Neural crest cell (in vitro differentiated cells): ENCODE measurements at regions not wholly inside any gene's neighbourhood (a gene's known extent, or its start where the extent isn't known, plus 50 kb on each side); places are given as distances from the start of the nearest gene placed in this dataset.
A peak's percentile ranks its signal among the peaks of the same experiment; 100 is the strongest.

Experiments used
- DNase-seq: peaks from one replicate; pipeline ENCODE4 v3.0.0; 2021; ENCODE audit warnings: low read depth, mixed read lengths, low spot score
- H3K27ac Mint-ChIP-seq: one replicate; pipeline ENCODE4 v1.8.0; 2021; ENCODE audit warnings: mild to moderate bottlenecking, mixed read lengths; ENCODE audit not compliant: unreplicated experiment
- H3K27me3 Mint-ChIP-seq: 2 replicates; pipeline ENCODE4 v1.8.0; 2021; ENCODE audit warnings: low read depth, mild to moderate bottlenecking, mixed read lengths
- H3K36me3 Mint-ChIP-seq: 2 replicates; pipeline ENCODE4 v1.8.0; 2021; ENCODE audit warnings: low read depth, mild to moderate bottlenecking, mixed read lengths
- H3K4me1 Mint-ChIP-seq: 2 replicates; pipeline ENCODE4 v1.8.0; 2021; ENCODE audit warnings: mixed read lengths
- H3K4me3 Mint-ChIP-seq: one replicate; pipeline ENCODE4 v1.8.0; 2021; ENCODE audit warnings: mild to moderate bottlenecking, mixed read lengths
- H3K9me3 Mint-ChIP-seq: 2 replicates; pipeline ENCODE4 v1.8.0; 2021; ENCODE audit warnings: mixed read lengths
- TF ChIP-seq, protein P1 (sequence below): fragments of 200-600 bp; sonication (generic); conservative IDR thresholded peaks from 2 replicates; pipeline ENCODE4 v1.5.0; 2021; ENCODE audit warnings: antibody characterized with exemption, mild to moderate bottlenecking

GRCh38 chr15:96514607-96515285 is 184.2 kb downstream of the NR2F2 start:
- peaks cover 14% of the 10 kb centered on the region for H3K36me3 Mint-ChIP-seq
- H3K27ac Mint-ChIP-seq: no peak overlapping the region
- no peaks in the 10 kb centered on the region for H3K27me3 Mint-ChIP-seq
- DNase-seq: no peak
- H3K9me3 Mint-ChIP-seq: peaks cover 7% of the 10 kb centered on the region
- no peak overlapping the region for H3K4me3 Mint-ChIP-seq
- TF ChIP-seq, protein P1, sequence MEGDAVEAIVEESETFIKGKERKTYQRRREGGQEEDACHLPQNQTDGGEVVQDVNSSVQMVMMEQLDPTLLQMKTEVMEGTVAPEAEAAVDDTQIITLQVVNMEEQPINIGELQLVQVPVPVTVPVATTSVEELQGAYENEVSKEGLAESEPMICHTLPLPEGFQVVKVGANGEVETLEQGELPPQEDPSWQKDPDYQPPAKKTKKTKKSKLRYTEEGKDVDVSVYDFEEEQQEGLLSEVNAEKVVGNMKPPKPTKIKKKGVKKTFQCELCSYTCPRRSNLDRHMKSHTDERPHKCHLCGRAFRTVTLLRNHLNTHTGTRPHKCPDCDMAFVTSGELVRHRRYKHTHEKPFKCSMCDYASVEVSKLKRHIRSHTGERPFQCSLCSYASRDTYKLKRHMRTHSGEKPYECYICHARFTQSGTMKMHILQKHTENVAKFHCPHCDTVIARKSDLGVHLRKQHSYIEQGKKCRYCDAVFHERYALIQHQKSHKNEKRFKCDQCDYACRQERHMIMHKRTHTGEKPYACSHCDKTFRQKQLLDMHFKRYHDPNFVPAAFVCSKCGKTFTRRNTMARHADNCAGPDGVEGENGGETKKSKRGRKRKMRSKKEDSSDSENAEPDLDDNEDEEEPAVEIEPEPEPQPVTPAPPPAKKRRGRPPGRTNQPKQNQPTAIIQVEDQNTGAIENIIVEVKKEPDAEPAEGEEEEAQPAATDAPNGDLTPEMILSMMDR: no peak
- no peaks in the 10 kb centered on the region for H3K4me1 Mint-ChIP-seq

DNA sequence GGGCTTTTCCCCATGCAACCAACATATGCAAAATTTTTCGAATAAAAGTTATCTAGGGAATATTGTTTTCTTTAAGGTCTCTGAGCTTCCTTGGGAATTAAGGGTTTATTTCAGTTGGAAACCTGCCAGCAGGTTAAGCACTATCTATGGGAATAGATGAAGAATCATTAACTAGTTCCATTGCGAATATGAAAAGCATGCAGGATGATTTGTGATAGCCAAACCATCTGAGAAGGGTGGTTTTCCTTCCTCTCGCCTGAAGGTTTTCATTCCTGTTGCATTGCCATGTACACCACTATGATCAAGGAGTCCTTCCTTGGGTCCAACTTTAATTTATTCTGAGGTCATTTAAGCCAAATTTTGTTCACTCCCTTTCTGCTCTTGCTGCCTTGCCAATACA is 184.9 kb downstream of the NR2F2 start:
- no peak for DNase-seq
- no peaks in the 10 kb centered on the region for H3K4me1 Mint-ChIP-seq
- H3K27me3 Mint-ChIP-seq: no peaks in the 10 kb centered on the region
- H3K27ac Mint-ChIP-seq: no peak overlapping the region
- H3K36me3 Mint-ChIP-seq: peaks cover 15% of the 10 kb centered on the region
- no peak overlapping the region for H3K4me3 Mint-ChIP-seq
- H3K9me3 Mint-ChIP-seq: peaks cover 9% of the 10 kb centered on the region
- TF ChIP-seq, protein P1: no peak

DNA sequence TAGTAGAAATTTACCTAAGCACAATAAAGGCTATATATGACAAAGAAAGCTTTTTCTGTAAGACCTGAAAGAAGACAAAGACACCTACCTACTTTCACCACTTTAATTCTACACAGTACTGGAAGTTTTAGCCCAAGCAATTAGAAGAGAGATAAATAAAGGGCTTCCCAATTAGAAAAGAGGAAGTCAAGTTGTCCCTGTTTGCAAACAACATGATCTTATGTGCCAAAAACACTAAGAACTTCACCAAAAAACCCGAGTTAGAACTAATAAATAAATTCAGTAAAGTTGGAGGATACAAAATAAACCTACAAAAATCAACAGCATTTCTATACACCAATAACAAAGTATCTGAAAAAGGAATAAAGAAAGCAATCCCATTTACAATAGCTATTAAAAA is 190.9 kb downstream of the NR2F2 start:
- Mint-ChIP-seq H3K27me3 (no peaks in the 10 kb centered on the region), H3K4me3 (no peak overlapping the region), H3K27ac (no peak overlapping the region), H3K4me1 (no peaks in the 10 kb centered on the region), H3K36me3 (peaks cover 24% of the 10 kb centered on the region), H3K9me3 (peaks cover 14% of the 10 kb centered on the region)
- TF ChIP-seq, protein P1: no peak
- DNase-seq: no peak

DNA sequence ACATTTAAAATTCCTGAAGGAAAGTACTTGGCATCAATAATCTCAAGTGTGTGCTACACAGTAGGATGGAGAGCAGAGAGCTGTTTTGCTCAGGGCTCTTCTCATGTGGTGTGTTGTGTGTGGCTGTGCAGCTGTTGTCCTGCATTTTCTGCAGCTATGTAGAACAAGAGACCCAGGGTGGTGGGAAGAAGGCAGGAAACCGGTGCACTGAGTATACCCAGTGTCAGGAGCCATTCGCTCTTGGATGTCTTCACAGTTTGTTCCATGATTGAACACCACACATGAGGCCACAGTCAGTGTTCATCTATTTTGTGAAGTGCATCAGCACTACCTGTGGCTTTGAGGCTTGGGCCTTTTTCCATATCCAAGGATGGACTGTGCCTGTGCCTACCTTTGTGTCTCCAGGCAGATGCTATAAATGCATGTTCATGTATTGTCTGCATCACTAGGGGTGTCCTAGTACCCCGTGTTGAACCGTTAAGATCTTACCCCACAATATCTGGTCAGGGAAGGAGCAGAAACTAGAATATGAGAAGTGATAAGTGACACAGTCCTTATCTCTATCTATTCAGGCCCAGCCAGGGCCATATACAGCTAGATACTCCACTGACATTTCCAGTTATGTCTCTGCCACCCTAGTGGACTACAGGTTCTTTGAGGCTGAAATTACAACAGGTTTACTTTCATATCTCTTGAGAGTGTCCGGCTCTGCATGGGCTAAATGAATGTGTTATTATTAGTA is 194.3 kb downstream of the NR2F2 start:
- Mint-ChIP-seq H3K27ac (no peak overlapping the region), H3K4me3 (no peak overlapping the region), H3K27me3 (no peaks in the 10 kb centered on the region), H3K4me1 (no peaks in the 10 kb centered on the region), H3K9me3 (peaks cover 7% of the 10 kb centered on the region), H3K36me3 (peaks cover 9% of the 10 kb centered on the region)
- no peak for DNase-seq
- TF ChIP-seq, protein P1: no peak

DNA sequence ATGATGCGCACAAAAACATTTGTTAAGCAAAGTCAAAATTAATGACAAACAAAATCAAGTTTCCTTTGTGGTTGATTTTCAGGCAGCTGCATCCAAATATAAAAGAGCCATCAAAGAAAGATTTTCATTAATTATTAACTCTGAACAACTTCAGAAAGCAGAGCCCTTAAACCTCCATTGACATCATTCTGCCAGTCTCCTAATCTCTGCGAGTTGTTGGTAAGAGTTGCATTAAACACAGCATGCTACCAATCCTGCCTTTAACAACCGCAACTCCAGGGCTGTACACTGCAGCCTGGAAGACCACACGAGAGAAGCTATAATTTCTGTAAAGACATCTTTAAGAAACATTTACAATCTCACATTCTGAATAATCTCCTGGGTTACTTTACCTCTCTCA is 204.6 kb downstream of the NR2F2 start:
- Mint-ChIP-seq H3K4me3 (peak overlapping the region; percentile 31), H3K9me3 (no peaks in the 10 kb centered on the region), H3K27ac (no peak overlapping the region), H3K4me1 (peaks cover 61% of the 10 kb centered on the region), H3K36me3 (no peaks in the 10 kb centered on the region), H3K27me3 (peaks cover 10% of the 10 kb centered on the region)
- TF ChIP-seq, protein P1: no peak
- DNase-seq: no peak
